ENCODE measurements at regions not wholly inside any gene's neighbourhood (a gene's known extent, or its start where the extent isn't known, plus 50 kb on each side); places are given as distances from the start of the nearest gene placed in this dataset.

DNA sequence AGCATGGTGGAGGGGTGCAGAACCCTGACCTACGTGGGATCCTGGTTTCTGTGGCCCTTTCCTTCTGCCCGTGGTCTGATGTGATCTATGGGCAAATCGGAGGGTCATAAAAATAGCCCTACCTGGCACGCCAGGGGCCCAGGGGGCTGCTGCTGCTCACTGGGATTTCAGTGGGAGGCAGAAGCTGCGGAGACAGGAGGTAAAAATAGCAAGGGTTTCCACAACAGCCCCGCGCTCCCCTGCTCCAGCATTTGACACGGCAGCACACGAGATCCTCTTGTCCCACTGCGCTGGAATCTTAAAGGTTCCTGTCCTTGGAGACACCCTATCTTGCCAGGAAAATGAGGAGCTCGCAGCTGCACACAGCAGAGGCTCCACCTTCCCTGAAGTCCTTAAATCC, 321.2 kb downstream of the CTTN start:
- Histone ChIP-seq H3K9me1 (ENCODE audit: control insufficient read depth, insufficient read depth, low read length) (no peaks in the 10 kb centered on the region), H3K9me3 (replicated peaks; ENCODE audit: control insufficient read depth, insufficient read depth, low read depth, low read length) (no peaks in the 10 kb centered on the region; the same call in 1 of the 2 replicates), H3K4me3 (no peak overlapping the region), H3K36me3 (ENCODE audit: control insufficient read depth, insufficient read depth, low read length) (no peaks in the 10 kb centered on the region), H3K9ac (ENCODE audit: insufficient read depth in 1 of 2, low read depth in 2 of 2, low read length in 2 of 2) (no peak overlapping the region), H4K20me1 (replicated peaks; ENCODE audit: control insufficient read depth, insufficient read depth, low read length) (peaks cover 4% of the 10 kb centered on the region; the same call in 1 of the 2 replicates), H2AFZ (ENCODE audit: low read depth, low read length) (no peak overlapping the region), H3K79me2 (ENCODE audit: control insufficient read depth, insufficient read depth, low read length) (no peaks in the 10 kb centered on the region), H3K27ac (ENCODE audit: extremely low read depth, low read depth, low read length) (no peak overlapping the region), H3K27me3 (ENCODE audit: control insufficient read depth in 2 of 2, insufficient read depth in 2 of 2, low read length in 2 of 2) (peaks cover 23 to 57% of the 10 kb centered on the region in 2 experiments), H3K4me2 (ENCODE audit: insufficient read depth, low read length) (no peak overlapping the region), H3K4me1 (replicated peaks in 1 of 2; ENCODE audit: control insufficient read depth in 2 of 2, insufficient read depth in 2 of 2, low read length in 2 of 2) (no peaks in the 10 kb centered on the region)
- 0% methylated on average over 10 of the region's 11 CpGs for WGBS (ENCODE audit: insufficient coverage, low coverage, missing lambda C conversion rate)
- intact Hi-C loops (cut with micrococcal nuclease) (no loop called here), in situ Hi-C loops (cut with MboI) (no loop called here)
- CTCF ChIA-PET (ENCODE audit: low intra/inter-chr PET ratio) = no interaction called here
- DNase-seq (ENCODE audit: extremely low read depth in 1 of 4, low spot score in 3 of 4) (no peak), FAIRE-seq (no peak), ATAC-seq (no peak)
- BruUV-seq (replicated peaks) = no TSS peak
- TF ChIP-seq TARDBP (IDR thresholded peaks at IDR 0.05) (no peak), ETS2 (tag; IDR thresholded peaks at IDR 0.05; ENCODE audit: borderline replicate concordance, poor library complexity, severe bottlenecking) (no peak), ZNF436 (CRISPR knock-in tag; IDR thresholded peaks at IDR 0.05) (no peak)
- POLR2A ChIA-PET = interaction anchor here (0.6 to 0.7 kb wide), 2 partner anchors 10 to 54 kb away, joined by 3 read pairs; no protein-coding TSS in a partner anchor

DNA sequence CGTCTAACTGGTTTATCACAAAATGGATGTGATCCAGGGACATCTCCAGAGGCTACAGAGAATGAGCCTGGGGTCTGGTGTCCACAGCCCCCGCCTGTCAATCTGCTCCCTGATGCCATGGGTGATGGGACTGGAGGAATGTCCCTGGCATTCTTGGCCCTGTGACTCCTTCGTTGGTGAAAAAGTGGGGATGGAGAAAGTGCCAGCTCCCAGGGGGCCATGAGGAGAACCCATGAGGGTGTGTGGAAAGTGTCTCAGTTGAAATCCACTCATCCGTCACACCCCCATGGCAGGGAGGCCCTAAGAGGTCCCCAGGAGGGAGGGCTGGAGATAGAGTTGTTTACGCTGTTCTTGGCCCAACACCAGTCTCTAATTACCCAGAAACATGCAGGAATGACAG, 322.0 kb downstream of the CTTN start:
- in situ Hi-C loops (cut with MboI) (no loop called here), intact Hi-C loops (cut with micrococcal nuclease) (no loop called here)
- Histone ChIP-seq H2AFZ (ENCODE audit: low read depth, low read length) (no peak overlapping the region), H3K36me3 (ENCODE audit: control insufficient read depth, insufficient read depth, low read length) (no peaks in the 10 kb centered on the region), H3K27ac (ENCODE audit: extremely low read depth, low read depth, low read length) (no peak overlapping the region), H4K20me1 (replicated peaks; ENCODE audit: control insufficient read depth, insufficient read depth, low read length) (peaks cover 4% of the 10 kb centered on the region; the same call in 1 of the 2 replicates), H3K9ac (ENCODE audit: insufficient read depth in 1 of 2, low read depth in 2 of 2, low read length in 2 of 2) (no peak overlapping the region), H3K9me3 (replicated peaks; ENCODE audit: control insufficient read depth, insufficient read depth, low read depth, low read length) (no peaks in the 10 kb centered on the region; the same call in 1 of the 2 replicates), H3K27me3 (ENCODE audit: control insufficient read depth in 2 of 2, insufficient read depth in 2 of 2, low read length in 2 of 2) (peaks cover 23 to 64% of the 10 kb centered on the region in 2 experiments), H3K4me3 (no peak overlapping the region), H3K79me2 (ENCODE audit: control insufficient read depth, insufficient read depth, low read length) (no peaks in the 10 kb centered on the region), H3K4me1 (replicated peaks in 1 of 2; ENCODE audit: control insufficient read depth in 2 of 2, insufficient read depth in 2 of 2, low read length in 2 of 2) (no peaks in the 10 kb centered on the region), H3K9me1 (ENCODE audit: control insufficient read depth, insufficient read depth, low read length) (no peaks in the 10 kb centered on the region), H3K4me2 (ENCODE audit: insufficient read depth, low read length) (no peak overlapping the region)
- POLR2A ChIA-PET = interaction anchor here (0.6 to 0.7 kb wide), 2 partner anchors 10 to 53 kb away, joined by 3 read pairs; no protein-coding TSS in a partner anchor
- CTCF ChIA-PET (ENCODE audit: low intra/inter-chr PET ratio) = no interaction called here
- 0% methylated on average over 4 of the region's 5 CpGs for WGBS (ENCODE audit: insufficient coverage, low coverage, missing lambda C conversion rate)
- no peak for FAIRE-seq
- ATAC-seq = no peak
- DNase-seq (ENCODE audit: extremely low read depth in 1 of 4, low spot score in 3 of 4) = no peak
- no TSS peak for BruUV-seq (replicated peaks)
- TF ChIP-seq GTF2F1 (IDR thresholded peaks at IDR 0.05; ENCODE audit: low read depth, low read length) = no peak
- no peak for TF ChIP-seq MCM3 (IDR thresholded peaks at IDR 0.05)
- TF ChIP-seq MTA1 (IDR thresholded peaks at IDR 0.05; ENCODE audit: borderline replicate concordance) = no peak
- no peak for TF ChIP-seq TEAD2 (tag; IDR thresholded peaks at IDR 0.05)
- no peak for TF ChIP-seq MBD2 (IDR thresholded peaks at IDR 0.05; ENCODE audit: borderline replicate concordance, low read depth)
- TF ChIP-seq HDAC8 (tag; IDR thresholded peaks at IDR 0.05) = no peak
- TF ChIP-seq FOXA3 (CRISPR knock-in tag; conservative IDR thresholded peaks at IDR 0.05 in 1 of 2, IDR thresholded peaks at IDR 0.05 in 1 of 2) = no peak
- TF ChIP-seq, protein P1, sequence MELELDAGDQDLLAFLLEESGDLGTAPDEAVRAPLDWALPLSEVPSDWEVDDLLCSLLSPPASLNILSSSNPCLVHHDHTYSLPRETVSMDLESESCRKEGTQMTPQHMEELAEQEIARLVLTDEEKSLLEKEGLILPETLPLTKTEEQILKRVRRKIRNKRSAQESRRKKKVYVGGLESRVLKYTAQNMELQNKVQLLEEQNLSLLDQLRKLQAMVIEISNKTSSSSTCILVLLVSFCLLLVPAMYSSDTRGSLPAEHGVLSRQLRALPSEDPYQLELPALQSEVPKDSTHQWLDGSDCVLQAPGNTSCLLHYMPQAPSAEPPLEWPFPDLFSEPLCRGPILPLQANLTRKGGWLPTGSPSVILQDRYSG (tag; conservative IDR thresholded peaks at IDR 0.05; ENCODE audit: low read depth) = no peak
- no peak for TF ChIP-seq TEAD1 (CRISPR knock-in tag; IDR thresholded peaks at IDR 0.05)
- no peak for TF ChIP-seq HEY1 (CRISPR knock-in tag; IDR thresholded peaks at IDR 0.05; ENCODE audit: borderline replicate concordance)
- TF ChIP-seq ZNF354B (CRISPR knock-in tag; IDR thresholded peaks at IDR 0.05) = no peak
- TF ChIP-seq ZNF707 (CRISPR knock-in tag; conservative IDR thresholded peaks at IDR 0.05) = no peak

All from K562 (cell line).